ENCODE measurements at regions not wholly inside any gene's neighbourhood (a gene's known extent, or its start where the extent isn't known, plus 50 kb on each side); places are given as distances from the start of the nearest gene placed in this dataset.

DNA sequence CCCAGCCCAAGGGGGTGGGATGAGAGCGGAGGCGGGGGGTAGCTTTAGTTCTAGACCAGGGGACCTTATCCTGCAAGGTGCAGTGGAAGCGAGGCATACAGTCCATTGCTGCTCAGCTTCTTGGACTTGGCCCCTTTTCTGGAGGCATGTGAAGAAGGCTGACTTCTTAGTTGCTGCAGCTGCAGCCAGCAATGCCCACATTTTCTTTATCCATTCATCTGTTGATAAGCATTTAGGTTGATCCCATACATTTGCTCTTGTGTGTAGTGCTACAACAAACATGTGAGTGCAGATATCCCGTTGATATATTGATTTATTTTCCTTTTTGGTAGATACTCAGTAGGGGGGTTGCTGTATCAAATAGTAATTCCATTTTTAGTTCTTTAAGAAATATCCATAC is 461.2 kb upstream of the IMPG1 start:
- POLR2A ChIA-PET = no interaction called here
- no peak for ATAC-seq
- H3K4me3 ChIP-seq (ENCODE audit: low read depth in 2 of 2, low read length in 2 of 2) = no peak overlapping the region
- intact Hi-C loops (cut with micrococcal nuclease; ENCODE audit: unreplicated experiment) (no loop called here), in situ Hi-C loops (cut with HindIII; ENCODE audit: low pct_unique_long_range_greater_than_20kb, low sequenced_read_pairs) (no loop called here)
- no peaks in the 10 kb centered on the region for H3K27me3 ChIP-seq (ENCODE audit: control insufficient read depth, insufficient read depth, low read length)
- DNase-seq (ENCODE audit: low read depth, low spot score) = no peak
- no TSS peak for BruUV-seq (replicated peaks)
- H3K27ac ChIP-seq (ENCODE audit: low read length) = no peak overlapping the region
- no peaks in the 10 kb centered on the region for H3K4me1 ChIP-seq (ENCODE audit: control insufficient read depth, insufficient read depth, low read length)
- no peak for TF ChIP-seq TCF7L2 (IDR thresholded peaks at IDR 0.05; ENCODE audit: low read depth, low read length)
- TF ChIP-seq POLR2AphosphoS5 (IDR thresholded peaks at IDR 0.05; ENCODE audit: low read depth, low read length) = no peak
- TF ChIP-seq, protein P1, sequence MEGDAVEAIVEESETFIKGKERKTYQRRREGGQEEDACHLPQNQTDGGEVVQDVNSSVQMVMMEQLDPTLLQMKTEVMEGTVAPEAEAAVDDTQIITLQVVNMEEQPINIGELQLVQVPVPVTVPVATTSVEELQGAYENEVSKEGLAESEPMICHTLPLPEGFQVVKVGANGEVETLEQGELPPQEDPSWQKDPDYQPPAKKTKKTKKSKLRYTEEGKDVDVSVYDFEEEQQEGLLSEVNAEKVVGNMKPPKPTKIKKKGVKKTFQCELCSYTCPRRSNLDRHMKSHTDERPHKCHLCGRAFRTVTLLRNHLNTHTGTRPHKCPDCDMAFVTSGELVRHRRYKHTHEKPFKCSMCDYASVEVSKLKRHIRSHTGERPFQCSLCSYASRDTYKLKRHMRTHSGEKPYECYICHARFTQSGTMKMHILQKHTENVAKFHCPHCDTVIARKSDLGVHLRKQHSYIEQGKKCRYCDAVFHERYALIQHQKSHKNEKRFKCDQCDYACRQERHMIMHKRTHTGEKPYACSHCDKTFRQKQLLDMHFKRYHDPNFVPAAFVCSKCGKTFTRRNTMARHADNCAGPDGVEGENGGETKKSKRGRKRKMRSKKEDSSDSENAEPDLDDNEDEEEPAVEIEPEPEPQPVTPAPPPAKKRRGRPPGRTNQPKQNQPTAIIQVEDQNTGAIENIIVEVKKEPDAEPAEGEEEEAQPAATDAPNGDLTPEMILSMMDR (IDR thresholded peaks at IDR 0.05) = no peak
- no peak for TF ChIP-seq SIN3A (IDR thresholded peaks at IDR 0.05; ENCODE audit: borderline replicate concordance, insufficient read depth, low read depth, low read length)
- TF ChIP-seq, protein P2, sequence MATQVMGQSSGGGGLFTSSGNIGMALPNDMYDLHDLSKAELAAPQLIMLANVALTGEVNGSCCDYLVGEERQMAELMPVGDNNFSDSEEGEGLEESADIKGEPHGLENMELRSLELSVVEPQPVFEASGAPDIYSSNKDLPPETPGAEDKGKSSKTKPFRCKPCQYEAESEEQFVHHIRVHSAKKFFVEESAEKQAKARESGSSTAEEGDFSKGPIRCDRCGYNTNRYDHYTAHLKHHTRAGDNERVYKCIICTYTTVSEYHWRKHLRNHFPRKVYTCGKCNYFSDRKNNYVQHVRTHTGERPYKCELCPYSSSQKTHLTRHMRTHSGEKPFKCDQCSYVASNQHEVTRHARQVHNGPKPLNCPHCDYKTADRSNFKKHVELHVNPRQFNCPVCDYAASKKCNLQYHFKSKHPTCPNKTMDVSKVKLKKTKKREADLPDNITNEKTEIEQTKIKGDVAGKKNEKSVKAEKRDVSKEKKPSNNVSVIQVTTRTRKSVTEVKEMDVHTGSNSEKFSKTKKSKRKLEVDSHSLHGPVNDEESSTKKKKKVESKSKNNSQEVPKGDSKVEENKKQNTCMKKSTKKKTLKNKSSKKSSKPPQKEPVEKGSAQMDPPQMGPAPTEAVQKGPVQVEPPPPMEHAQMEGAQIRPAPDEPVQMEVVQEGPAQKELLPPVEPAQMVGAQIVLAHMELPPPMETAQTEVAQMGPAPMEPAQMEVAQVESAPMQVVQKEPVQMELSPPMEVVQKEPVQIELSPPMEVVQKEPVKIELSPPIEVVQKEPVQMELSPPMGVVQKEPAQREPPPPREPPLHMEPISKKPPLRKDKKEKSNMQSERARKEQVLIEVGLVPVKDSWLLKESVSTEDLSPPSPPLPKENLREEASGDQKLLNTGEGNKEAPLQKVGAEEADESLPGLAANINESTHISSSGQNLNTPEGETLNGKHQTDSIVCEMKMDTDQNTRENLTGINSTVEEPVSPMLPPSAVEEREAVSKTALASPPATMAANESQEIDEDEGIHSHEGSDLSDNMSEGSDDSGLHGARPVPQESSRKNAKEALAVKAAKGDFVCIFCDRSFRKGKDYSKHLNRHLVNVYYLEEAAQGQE (IDR thresholded peaks at IDR 0.05; ENCODE audit: insufficient read depth in 1 of 2, low read depth in 2 of 2, low read length in 1 of 2) = no peak
- CTCF ChIA-PET = no interaction called here
- no peaks in the 10 kb centered on the region for H3K9me3 ChIP-seq (ENCODE audit: control insufficient read depth, insufficient read depth, low read depth, low read length)
- no peaks in the 10 kb centered on the region for H3K36me3 ChIP-seq (ENCODE audit: control insufficient read depth, insufficient read depth, low read length)

DNA sequence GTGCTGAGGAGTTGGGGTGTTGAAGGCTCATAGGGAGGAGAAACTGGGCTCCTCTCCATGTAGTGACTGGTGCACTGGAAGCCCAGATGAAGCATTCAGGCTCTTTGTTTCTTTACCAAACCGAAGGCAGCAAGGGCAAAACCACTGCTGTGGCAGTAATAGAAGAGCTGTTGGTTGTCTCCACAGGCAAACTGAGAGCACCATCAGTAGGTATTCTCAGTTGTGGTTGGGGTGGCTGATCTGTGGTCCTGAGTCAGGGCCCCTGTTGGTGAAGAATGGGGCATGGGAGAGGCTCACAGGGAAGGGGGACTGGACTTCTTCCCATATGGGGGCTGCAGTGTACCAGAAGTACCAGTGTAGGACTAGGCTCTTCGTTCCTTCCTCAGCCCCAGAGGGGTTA is 460.2 kb upstream of the IMPG1 start:
- POLR2A ChIA-PET = no interaction called here
- in situ Hi-C loops (cut with HindIII; ENCODE audit: low pct_unique_long_range_greater_than_20kb, low sequenced_read_pairs) = no loop called here
- Histone ChIP-seq H3K36me3 (ENCODE audit: control insufficient read depth, insufficient read depth, low read length) (no peaks in the 10 kb centered on the region), H3K9me3 (ENCODE audit: control insufficient read depth, insufficient read depth, low read depth, low read length) (no peaks in the 10 kb centered on the region), H3K27me3 (ENCODE audit: control insufficient read depth, insufficient read depth, low read length) (no peaks in the 10 kb centered on the region), H3K27ac (ENCODE audit: low read length) (no peak overlapping the region), H3K4me3 (ENCODE audit: low read depth in 2 of 2, low read length in 2 of 2) (no peak overlapping the region), H3K4me1 (ENCODE audit: control insufficient read depth, insufficient read depth, low read length) (no peaks in the 10 kb centered on the region)
- CTCF ChIA-PET = no interaction called here
- DNase-seq (ENCODE audit: low read depth, low spot score) (no peak), ATAC-seq (no peak)
- intact Hi-C loops (cut with micrococcal nuclease; ENCODE audit: unreplicated experiment) = no loop called here
- TF ChIP-seq, protein P1 (IDR thresholded peaks at IDR 0.05) = no peak
- TF ChIP-seq SIN3A (IDR thresholded peaks at IDR 0.05; ENCODE audit: borderline replicate concordance, insufficient read depth, low read depth, low read length) (no peak), POLR2AphosphoS5 (IDR thresholded peaks at IDR 0.05; ENCODE audit: low read depth, low read length) (no peak), TCF7L2 (IDR thresholded peaks at IDR 0.05; ENCODE audit: low read depth, low read length) (no peak)
- TF ChIP-seq, protein P2 (IDR thresholded peaks at IDR 0.05; ENCODE audit: insufficient read depth in 1 of 2, low read depth in 2 of 2, low read length in 1 of 2) = no peak
- no TSS peak for BruUV-seq (replicated peaks)

Measured in Panc1 (cell line).